ENCODE measurements at regions not wholly inside any gene's neighbourhood (a gene's known extent, or its start where the extent isn't known, plus 50 kb on each side); places are given as distances from the start of the nearest gene placed in this dataset.

- CTCF ChIA-PET: no interaction called here
- no peak for ATAC-seq
- H3K4me1 Mint-ChIP-seq (ENCODE audit: low read depth): no peaks in the 10 kb centered on the region
Measured at GRCh38 chr5:51131266-51131665, 252.0 kb upstream of the ISL1 start.

GRCh38 chr5:51138164-51138563 lies 245.1 kb upstream of the ISL1 start:
- H3K36me3 Mint-ChIP-seq (ENCODE audit: low read depth): no peaks in the 10 kb centered on the region
- no peaks in the 10 kb centered on the region for H3K27me3 Mint-ChIP-seq
- H3K4me1 Mint-ChIP-seq (ENCODE audit: low read depth): no peaks in the 10 kb centered on the region
- intact Hi-C loops (cut with micrococcal nuclease): no loop called here
- no peak overlapping the region for H3K27ac Mint-ChIP-seq
- ATAC-seq (no peak), DNase-seq (no peak)
- ChIA-PET POLR2A (no interaction called here), CTCF (no interaction called here)
- peaks cover 1% of the 10 kb centered on the region for H3K9me3 Mint-ChIP-seq
- H3K4me3 Mint-ChIP-seq: no peak overlapping the region
- TF ChIP-seq CTCF (IDR thresholded peaks at IDR 0.05): no peak

More at GRCh38 chr5:51131266-51131665, 252.0 kb upstream of the ISL1 start:
- DNase-seq: no peak
- no peak overlapping the region for H3K4me3 Mint-ChIP-seq
- H3K36me3 Mint-ChIP-seq (ENCODE audit: low read depth): no peaks in the 10 kb centered on the region
- no peak overlapping the region for H3K27ac Mint-ChIP-seq
- H3K27me3 Mint-ChIP-seq: no peaks in the 10 kb centered on the region
- POLR2A ChIA-PET: no interaction called here
- peaks cover 2% of the 10 kb centered on the region for H3K9me3 Mint-ChIP-seq
- no peak for TF ChIP-seq CTCF (IDR thresholded peaks at IDR 0.05)
- intact Hi-C loops (cut with micrococcal nuclease): no loop called here

GRCh38 chr5:51148437-51148836 lies 234.8 kb upstream of the ISL1 start:
- H3K4me3 Mint-ChIP-seq: no peak overlapping the region
- POLR2A ChIA-PET: no interaction called here
- H3K36me3 Mint-ChIP-seq (ENCODE audit: low read depth): no peaks in the 10 kb centered on the region
- DNase-seq (no peak), ATAC-seq (no peak)
- intact Hi-C loops (cut with micrococcal nuclease): no loop called here
- CTCF ChIA-PET: no interaction called here
- peaks cover 26% of the 10 kb centered on the region for H3K9me3 Mint-ChIP-seq
- no peak for TF ChIP-seq CTCF (IDR thresholded peaks at IDR 0.05)
- H3K27ac Mint-ChIP-seq: no peak overlapping the region
- H3K4me1 Mint-ChIP-seq (ENCODE audit: low read depth): no peaks in the 10 kb centered on the region
- H3K27me3 Mint-ChIP-seq: no peaks in the 10 kb centered on the region

GRCh38 chr5:51156222-51156621 lies 227.0 kb upstream of the ISL1 start:
- Mint-ChIP-seq H3K4me3 (no peak overlapping the region), H3K9me3 (peaks cover 11% of the 10 kb centered on the region), H3K27me3 (no peaks in the 10 kb centered on the region), H3K27ac (no peak overlapping the region), H3K4me1 (ENCODE audit: low read depth) (no peaks in the 10 kb centered on the region), H3K36me3 (ENCODE audit: low read depth) (no peaks in the 10 kb centered on the region)
- CTCF ChIA-PET: no interaction called here
- TF ChIP-seq CTCF (IDR thresholded peaks at IDR 0.05): no peak
- POLR2A ChIA-PET: no interaction called here
- ATAC-seq (no peak), DNase-seq (no peak)
- intact Hi-C loops (cut with micrococcal nuclease): no loop called here

- ChIA-PET CTCF (no interaction called here), POLR2A (no interaction called here)
- Mint-ChIP-seq H3K36me3 (ENCODE audit: low read depth) (no peaks in the 10 kb centered on the region), H3K4me1 (ENCODE audit: low read depth) (no peaks in the 10 kb centered on the region), H3K27me3 (no peaks in the 10 kb centered on the region), H3K4me3 (no peak overlapping the region), H3K9me3 (peaks cover 14% of the 10 kb centered on the region), H3K27ac (no peak overlapping the region)
- ATAC-seq (no peak), DNase-seq (no peak)
- no peak for TF ChIP-seq CTCF (IDR thresholded peaks at IDR 0.05)
- intact Hi-C loops (cut with micrococcal nuclease): no loop called here
Measured at GRCh38 chr5:51156838-51157237, 226.4 kb upstream of the ISL1 start.

All from activated CD8-positive, alpha-beta T cell treated with anti-CD3 and anti-CD28 coated beads for 36 hours (primary cell).